GM12801 (cell line): ENCODE measurements at regions not wholly inside any gene's neighbourhood (a gene's known extent, or its start where the extent isn't known, plus 50 kb on each side); places are given as distances from the start of the nearest gene placed in this dataset.

ENCODE experiments used
- TF ChIP-seq, protein P1 (sequence below): IDR thresholded peaks from one replicate; pipeline ENCODE4 v1.5.1; 2011; ENCODE audit warnings: control low read depth; ENCODE audit not compliant: insufficient read length; ENCODE audit errors: extremely low read depth

DNA sequence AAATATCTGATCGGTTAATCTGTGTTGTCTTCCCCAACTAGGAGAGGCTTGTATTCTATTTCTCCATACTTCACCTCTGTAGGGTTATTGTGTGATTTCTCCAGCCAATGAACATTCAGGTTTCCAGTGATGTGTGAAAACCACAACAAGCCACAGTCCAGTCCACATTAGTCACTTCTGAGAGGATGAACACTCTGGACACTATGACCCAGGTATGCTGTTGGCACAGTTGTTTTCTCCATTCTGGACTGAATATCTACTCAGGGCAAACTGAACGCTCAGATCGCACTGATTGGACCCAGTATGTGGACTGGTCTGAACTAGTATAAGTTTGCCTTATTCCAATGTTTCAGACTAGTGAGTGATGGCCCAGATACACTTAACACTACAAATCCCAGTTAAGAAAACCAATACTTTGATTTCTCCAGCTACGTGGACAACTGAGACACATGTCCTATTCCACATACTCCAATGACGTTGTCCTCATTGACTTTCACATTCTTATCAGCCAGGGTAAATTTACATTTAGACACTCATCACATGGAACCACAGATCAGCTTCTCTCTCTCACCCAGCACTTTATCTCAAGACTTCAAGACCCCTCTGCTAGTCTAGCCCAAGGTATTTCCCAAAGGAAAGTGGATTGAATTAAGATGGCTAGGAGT lies 587.4 kb upstream of the SGO1 start:
- TF ChIP-seq, protein P1, sequence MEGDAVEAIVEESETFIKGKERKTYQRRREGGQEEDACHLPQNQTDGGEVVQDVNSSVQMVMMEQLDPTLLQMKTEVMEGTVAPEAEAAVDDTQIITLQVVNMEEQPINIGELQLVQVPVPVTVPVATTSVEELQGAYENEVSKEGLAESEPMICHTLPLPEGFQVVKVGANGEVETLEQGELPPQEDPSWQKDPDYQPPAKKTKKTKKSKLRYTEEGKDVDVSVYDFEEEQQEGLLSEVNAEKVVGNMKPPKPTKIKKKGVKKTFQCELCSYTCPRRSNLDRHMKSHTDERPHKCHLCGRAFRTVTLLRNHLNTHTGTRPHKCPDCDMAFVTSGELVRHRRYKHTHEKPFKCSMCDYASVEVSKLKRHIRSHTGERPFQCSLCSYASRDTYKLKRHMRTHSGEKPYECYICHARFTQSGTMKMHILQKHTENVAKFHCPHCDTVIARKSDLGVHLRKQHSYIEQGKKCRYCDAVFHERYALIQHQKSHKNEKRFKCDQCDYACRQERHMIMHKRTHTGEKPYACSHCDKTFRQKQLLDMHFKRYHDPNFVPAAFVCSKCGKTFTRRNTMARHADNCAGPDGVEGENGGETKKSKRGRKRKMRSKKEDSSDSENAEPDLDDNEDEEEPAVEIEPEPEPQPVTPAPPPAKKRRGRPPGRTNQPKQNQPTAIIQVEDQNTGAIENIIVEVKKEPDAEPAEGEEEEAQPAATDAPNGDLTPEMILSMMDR, result no peak

DNA sequence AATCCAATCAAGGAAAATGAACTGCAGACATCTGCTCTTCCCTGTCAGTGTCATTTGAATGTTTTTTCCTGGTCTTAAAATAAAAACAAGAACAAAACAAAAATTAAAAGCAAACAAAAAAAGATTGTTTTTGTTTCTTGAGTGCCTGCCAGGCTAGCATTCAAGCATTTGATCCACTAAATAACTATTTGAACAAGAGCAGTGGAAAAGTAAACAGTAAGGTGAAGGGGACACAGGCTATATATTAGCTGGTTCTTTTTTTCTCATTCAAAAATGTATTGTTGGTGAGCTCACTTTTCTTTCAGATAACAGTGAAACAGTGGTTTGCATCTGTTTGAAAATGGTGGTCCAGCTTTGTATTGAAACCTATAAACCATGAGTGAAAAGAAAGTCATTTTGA lies 586.9 kb upstream of the SGO1 start:
- TF ChIP-seq, protein P1, result no peak

GRCh38 chr3:20769430-20769829 lies 583.4 kb upstream of the SGO1 start:
- TF ChIP-seq, protein P1, result no peak

DNA sequence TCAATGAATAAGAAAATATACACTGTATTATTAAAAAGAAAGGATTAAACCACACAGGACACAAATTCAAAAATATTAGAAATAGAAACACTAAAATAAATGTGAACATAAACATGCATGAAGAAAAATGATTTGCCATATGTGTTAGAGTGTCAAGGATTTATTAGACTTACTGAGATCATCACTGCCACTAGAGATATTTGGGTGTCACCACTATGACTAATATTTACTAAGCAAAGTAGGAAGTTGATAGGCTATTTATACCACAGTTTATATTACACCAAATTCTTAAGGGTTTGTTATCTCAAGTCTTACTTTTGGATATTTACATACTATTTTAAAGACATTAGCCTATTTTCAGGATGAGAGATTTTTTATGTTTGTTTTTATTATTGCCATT lies 575.0 kb upstream of the SGO1 start:
- TF ChIP-seq, protein P1, result no peak

DNA sequence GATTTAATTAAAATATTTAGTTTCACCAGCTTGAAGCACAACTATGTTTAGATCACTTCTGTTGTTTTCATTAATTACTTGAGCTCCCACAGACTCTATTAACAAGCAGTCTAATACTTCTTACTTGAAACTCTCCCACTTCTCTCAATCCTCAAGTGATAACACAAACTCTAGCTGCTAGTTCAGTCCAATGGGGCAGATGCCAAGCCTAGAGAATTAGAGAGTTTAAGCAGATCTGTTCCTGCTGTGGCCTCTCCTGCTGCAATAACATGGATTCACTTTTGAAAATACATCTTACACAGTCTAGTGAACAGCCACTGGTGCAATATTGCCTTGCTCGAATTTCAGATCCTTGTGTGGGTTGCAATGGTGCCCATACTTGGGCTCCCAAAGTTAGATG lies 566.4 kb upstream of the SGO1 start:
- TF ChIP-seq, protein P1, result no peak

- TF ChIP-seq, protein P1, result no peak
Measured at GRCh38 chr3:20751296-20751695, 565.3 kb upstream of the SGO1 start.

- TF ChIP-seq, protein P1, result no peak
Measured at GRCh38 chr3:20747741-20748140, 561.7 kb upstream of the SGO1 start.
